Heart right ventricle (tissue), 16 donors: ENCODE measurements at regions not wholly inside any gene's neighbourhood (a gene's known extent, or its start where the extent isn't known, plus 50 kb on each side); places are given as distances from the start of the nearest gene placed in this dataset.

Source experiments
- ATAC-seq, 8 donors: fragments of 200-7000 bp; cut with Tn5 transposase; one replicate each; pipeline ENCODE4 v1.9.1; 2020; ENCODE audit warnings: mild to moderate bottlenecking in 8 of 8, moderate library complexity in 8 of 8, moderate number of reproducible peaks in 1 of 8
- DNase-seq, 2 donors: peaks; one replicate each; pipeline ENCODE4 v3.0.0-alpha.2; 2020
- H3K27ac ChIP-seq, 10 donors: fragments of 200-600 bp; sonication (generic) in 2 of 10; one replicate each; pipeline versions ENCODE4 v1.5.0 to v1.8.0; 2020 to 2022; ENCODE audit warnings: mild to moderate bottlenecking in 3 of 10
- H3K27me3 ChIP-seq, 7 donors: fragments of 200-600 bp; one replicate each; pipeline ENCODE4 v1.8.0; 2021 to 2022; ENCODE audit warnings: mild to moderate bottlenecking in 2 of 7
- H3K36me3 ChIP-seq, 9 donors: fragments of 200-600 bp; sonication (generic) in 1 of 9; one replicate each; pipeline versions ENCODE4 v1.5.0 to v1.8.0; 2020 to 2022; ENCODE audit warnings: mild to moderate bottlenecking in 2 of 9
- H3K4me1 ChIP-seq, 9 donors: fragments of 200-600 bp; sonication (generic) in 1 of 9; one replicate each; pipeline versions ENCODE4 v1.5.0 to v1.8.0; 2020 to 2022; ENCODE audit warnings: mild to moderate bottlenecking in 4 of 9
- H3K4me3 ChIP-seq, 10 donors: fragments of 200-600 bp; sonication (generic) in 2 of 10; one replicate each; pipeline versions ENCODE4 v1.5.0 to v1.8.0; 2020 to 2022; ENCODE audit warnings: mild to moderate bottlenecking in 7 of 10, moderate library complexity in 2 of 10
- H3K9me3 ChIP-seq, 11 donors: fragments of 200-600 bp in 10 of 11; sonication (generic) in 2 of 11; one replicate each; pipeline versions ENCODE4 v1.5.0 to v1.8.0; 2013 to 2022; ENCODE audit warnings: mild to moderate bottlenecking in 2 of 11, control low read depth in 1 of 11, moderate library complexity in 1 of 11
- CTCF ChIP-seq, 9 donors: fragments of 200-600 bp; sonication (generic) in 2 of 9; IDR thresholded peaks; one replicate each; pipeline versions ENCODE4 v1.5.0 to v1.8.0; 2021 to 2022; ENCODE audit warnings: antibody characterized with exemption in 9 of 9, mild to moderate bottlenecking in 5 of 9, moderate library complexity in 1 of 9
- WGBS, 2 donors: extraction: QIAGEN DNeasy Blood & Tissue Kit; methylation state at CpG; one replicate each; pipeline ENCODE4 v1.1.7; 2013; ENCODE audit warnings: inconsistent platforms in 1 of 2; 5-methylcytosine and 5-hydroxymethylcytosine counted together
- intact Hi-C, 10 donors: fragments of 100-400 bp; cut with DNase I; formaldehyde crosslinking; loops; one replicate each; pipeline versions ENCODE4 v1.11.1 to v1.14.2; 2022
- donor health status: Arrhythmogenic right ventricular cardiomyopathy.
- donor health status: ischemic (EF 13 %, LVEDD 7.1; RV severe dilation, severe dysfunction).
- donor health status: healthy with polysubstance abuse.
- donor health status: DM: no; HTN: yes; CAD: no.
- donor health status: DM: no; HTN: no; CAD: no.
- donor health status: ischemic (EF 25% LVEDD 6.9; RV normal size, moderate dysfunction).
- donor health status: ischemic (EF 25% LVEDD 5.7; RV mildly dilated, moderate dysfunction).
- donor health status: healthy.
- donor health status: DM: yes; HTN: yes; CAD: no.
- donor health status: Ischemic cardiomyopathy.
- donor health status: ischemic (EF 35%, LVEDD 5.7; RV mildly dilated, moderate dysfunction).
- donor health status: nonischemic (EF 11% LVEDD 7.7; RV severe dilation, severe dysfunction).
- donor health status: DM: yes; HTN: yes; CAD: no.
- donor health status: PGD.
- donor health status: ischemic (EF 29% LVEDD 5.4; RV normal size, mild dysfunction).
- donor health status: nonischemic (EF 23%, LVEDD 6.1; RV moderate dilation, normal function).

DNA sequence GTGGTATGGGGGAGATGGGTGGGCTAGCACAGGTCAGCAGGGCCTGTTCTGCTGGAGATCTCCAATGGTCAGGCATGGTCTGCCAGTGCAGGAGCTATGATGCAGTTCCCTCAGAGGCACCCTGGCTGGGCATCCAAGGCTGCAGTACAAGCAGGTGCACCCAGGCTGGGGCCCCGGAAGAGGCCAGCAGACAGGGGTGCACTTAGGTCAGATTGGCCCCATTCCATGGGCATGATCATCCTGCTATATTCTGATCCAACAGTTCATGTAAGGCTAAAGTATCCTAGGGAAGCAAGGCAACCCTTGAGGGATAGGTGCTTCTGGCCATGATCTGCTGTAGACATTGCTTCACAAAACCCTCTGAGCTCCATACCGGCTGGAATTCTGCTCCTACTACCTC, 53.5 kb downstream of the STRIT1 start:
- WGBS, 2 donors = 82 to 94% methylated on average over 2 of the region's 2 CpGs
- Histone ChIP-seq H3K27ac (no peak overlapping the region), H3K9me3 (peaks cover 0 to 13% (median 0%) of the 10 kb centered on the region in 11 donors), H3K36me3 (no peaks in the 10 kb centered on the region), H3K4me1 (peaks cover 0 to 6% (median 0%) of the 10 kb centered on the region in 9 donors), H3K4me3 (no peak overlapping the region), H3K27me3 (no peaks in the 10 kb centered on the region)
- ATAC-seq (no peak), DNase-seq (no peak)
- TF ChIP-seq CTCF (IDR thresholded peaks at IDR 0.05) = no peak
- intact Hi-C loops = loop anchor here in 1 of 10 donors (10.0 kb wide), 1 partner anchor 75 kb away; no protein-coding TSS in a partner anchor

DNA sequence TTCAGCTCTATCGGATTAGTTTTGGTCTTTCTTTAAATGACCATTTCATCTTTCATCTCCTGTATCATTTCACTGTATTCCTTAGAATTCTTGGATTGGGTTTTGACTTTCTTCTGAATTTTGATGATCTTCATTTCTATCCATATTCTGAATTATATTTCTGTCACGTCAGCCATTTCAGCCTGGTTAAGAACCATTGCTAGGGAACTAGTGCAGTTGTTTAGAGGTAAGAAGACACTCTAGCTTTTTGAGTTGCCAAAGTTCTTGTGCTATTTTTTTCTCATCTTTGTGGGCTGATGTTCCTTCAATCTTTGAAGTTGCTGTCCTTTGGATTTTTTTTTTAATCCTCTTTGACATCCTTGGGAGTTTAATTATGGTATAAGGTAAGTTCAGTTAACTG, 54.6 kb downstream of the STRIT1 start:
- ATAC-seq (no peak), DNase-seq (no peak)
- H3K36me3 ChIP-seq = no peaks in the 10 kb centered on the region
- no peak overlapping the region for H3K27ac ChIP-seq
- WGBS, 2 donors = 92 to 94% methylated on average over 2 of the region's 2 CpGs
- TF ChIP-seq CTCF (IDR thresholded peaks at IDR 0.05) = no peak
- H3K4me1 ChIP-seq = peaks cover 0 to 4% (median 0%) of the 10 kb centered on the region in 9 donors
- no peak overlapping the region for H3K4me3 ChIP-seq
- intact Hi-C loops = loop anchor here in 1 of 10 donors (10.0 kb wide), 1 partner anchor 76 kb away; no protein-coding TSS in a partner anchor
- H3K27me3 ChIP-seq = no peaks in the 10 kb centered on the region
- peaks cover 0 to 13% (median 0%) of the 10 kb centered on the region in 11 donors for H3K9me3 ChIP-seq

GRCh38 chr3:155236473-155236872, 57.0 kb downstream of the STRIT1 start:
- Histone ChIP-seq H3K27ac (no peak overlapping the region), H3K27me3 (no peaks in the 10 kb centered on the region), H3K9me3 (peaks cover 0 to 13% (median 0%) of the 10 kb centered on the region in 11 donors), H3K4me3 (no peak overlapping the region), H3K36me3 (no peaks in the 10 kb centered on the region), H3K4me1 (peaks cover 0 to 20% (median 15%) of the 10 kb centered on the region in 9 donors)
- no peak for TF ChIP-seq CTCF (IDR thresholded peaks at IDR 0.05)
- intact Hi-C loops = loop anchor here in 1 of 10 donors (10.0 kb wide), 1 partner anchor 78 kb away; no protein-coding TSS in a partner anchor
- DNase-seq = no peak
- no peak for ATAC-seq
